GM23248 (cell line): ENCODE measurements at regions not wholly inside any gene's neighbourhood (a gene's known extent, or its start where the extent isn't known, plus 50 kb on each side); places are given as distances from the start of the nearest gene placed in this dataset.

Experiments used
- EZH2 ChIP-seq: fragments of 200-600 bp; sonication (generic); IDR thresholded peaks from 2 replicates; pipeline ENCODE4 v1.6.1; 2018; ENCODE audit warnings: antibody characterized with exemption, mild to moderate bottlenecking; ENCODE audit not compliant: insufficient read depth, poor library complexity, severe bottlenecking
- EZH2phosphoT487 ChIP-seq: fragments of 200-600 bp; sonication (generic); IDR thresholded peaks from 2 replicates; pipeline ENCODE4 v1.6.1; 2018; ENCODE audit warnings: antibody characterized with exemption, moderate library complexity, mild to moderate bottlenecking, low read depth; ENCODE audit not compliant: insufficient read depth

DNA sequence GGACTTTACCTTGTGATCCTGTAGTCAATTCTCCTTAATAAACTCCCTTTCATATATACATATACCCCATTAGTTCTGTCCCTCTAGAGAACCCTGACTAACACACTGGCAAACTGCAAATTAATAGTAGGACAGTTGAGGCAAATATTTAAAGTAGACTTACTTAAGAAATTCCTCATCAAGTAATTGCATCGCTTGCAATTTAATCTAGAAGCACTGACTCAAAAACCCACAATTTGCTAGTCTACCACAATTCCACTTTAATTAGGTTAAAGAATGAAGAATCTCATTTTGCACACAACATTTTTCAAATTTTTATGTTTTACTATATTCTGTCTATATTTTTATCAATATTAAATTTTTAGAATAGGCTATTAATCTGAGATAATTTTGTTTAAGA lies 188.1 kb downstream of the PLOD2 start:
- TF ChIP-seq EZH2, result no peak
- TF ChIP-seq EZH2phosphoT487, result no peak
